Kidney capillary endothelial cell (primary cell): ENCODE measurements at regions not wholly inside any gene's neighbourhood (a gene's known extent, or its start where the extent isn't known, plus 50 kb on each side); places are given as distances from the start of the nearest gene placed in this dataset.

ENCODE experiments used
- DNase-seq: peaks from one replicate; pipeline ENCODE4 v3.0.0-alpha.2; 2018; ENCODE audit warnings: low spot score

GRCh38 chr2:220493871-220494525 lies 866.6 kb downstream of the SLC4A3 start:
- DNase-seq = no peak

- DNase-seq = no peak
Measured at GRCh38 chr2:220496513-220496912, 869.1 kb downstream of the SLC4A3 start.

GRCh38 chr2:220499225-220499624 lies 871.8 kb downstream of the SLC4A3 start:
- peak; percentile 24 for DNase-seq

GRCh38 chr2:220502539-220502938 lies 875.1 kb downstream of the SLC4A3 start:
- no peak for DNase-seq

- no peak for DNase-seq
Measured at GRCh38 chr2:220503431-220503830, 876.0 kb downstream of the SLC4A3 start.

GRCh38 chr2:220504938-220505503 lies 877.6 kb downstream of the SLC4A3 start:
- DNase-seq = peak; percentile 77

GRCh38 chr2:220506466-220506865 lies 879.0 kb downstream of the SLC4A3 start:
- DNase-seq = no peak

- DNase-seq = no peak
Measured at GRCh38 chr2:220509096-220509757, 881.8 kb downstream of the SLC4A3 start.

- DNase-seq = no peak
Measured at GRCh38 chr2:220509966-220510365, 882.5 kb downstream of the SLC4A3 start.

- DNase-seq = no peak
Measured at GRCh38 chr2:220510668-220511067, 883.2 kb downstream of the SLC4A3 start.

GRCh38 chr2:220512419-220512818 lies 885.0 kb downstream of the SLC4A3 start:
- no peak for DNase-seq

GRCh38 chr2:220513573-220514288 lies 886.3 kb downstream of the SLC4A3 start:
- DNase-seq = no peak

GRCh38 chr2:220521551-220521950 lies 894.1 kb downstream of the SLC4A3 start:
- DNase-seq = no peak

GRCh38 chr2:220528180-220528675 lies 900.8 kb downstream of the SLC4A3 start:
- no peak for DNase-seq

- DNase-seq = no peak
Measured at GRCh38 chr2:220531216-220531615, 903.8 kb downstream of the SLC4A3 start.

GRCh38 chr2:220533485-220533884 lies 906.1 kb downstream of the SLC4A3 start:
- no peak for DNase-seq

GRCh38 chr2:220539481-220539880 lies 912.1 kb downstream of the SLC4A3 start:
- DNase-seq = no peak

GRCh38 chr2:220544049-220544448 lies 916.6 kb downstream of the SLC4A3 start:
- DNase-seq = no peak

GRCh38 chr2:220550995-220551700 lies 923.7 kb downstream of the SLC4A3 start:
- no peak for DNase-seq

- no peak for DNase-seq
Measured at GRCh38 chr2:220552790-220553535, 925.5 kb downstream of the SLC4A3 start.

GRCh38 chr2:220555961-220556630 lies 928.7 kb downstream of the SLC4A3 start:
- DNase-seq = no peak
